AG08395 (cell line): ENCODE measurements at regions not wholly inside any gene's neighbourhood (a gene's known extent, or its start where the extent isn't known, plus 50 kb on each side); places are given as distances from the start of the nearest gene placed in this dataset.
A peak's percentile ranks its signal among the peaks of the same experiment; 100 is the strongest.
"Not testable (repeated sequence)": the region's sequence is repeated elsewhere in the genome, so short reads cannot be mapped to it uniquely, and the experiment has no call there.

Source experiments
- DNase-seq: peaks from one replicate; pipeline ENCODE4 v3.0.0; 2012; ENCODE audit warnings: mixed read lengths, low spot score

DNA sequence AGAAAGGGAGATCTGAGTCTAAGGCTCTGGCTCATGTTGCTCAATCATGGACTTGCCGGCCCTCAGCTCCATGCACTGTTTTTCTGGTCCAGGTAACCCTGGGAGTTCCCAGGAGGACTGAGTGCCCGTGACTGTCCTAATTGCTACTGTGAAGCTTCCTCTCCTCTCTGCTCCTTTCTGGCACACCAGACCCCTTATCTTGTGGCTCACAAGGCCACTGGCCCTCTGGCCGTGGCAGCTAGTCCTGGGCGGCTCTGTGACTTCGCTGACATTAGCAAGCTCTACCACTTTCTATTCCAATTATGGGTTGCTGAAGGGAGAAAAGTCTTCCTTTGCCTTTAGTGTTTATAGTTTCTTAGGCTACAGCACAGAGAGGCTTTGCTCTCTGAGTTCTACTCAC, 380.2 kb downstream of the RWDD3 start:
- no peak for DNase-seq

DNA sequence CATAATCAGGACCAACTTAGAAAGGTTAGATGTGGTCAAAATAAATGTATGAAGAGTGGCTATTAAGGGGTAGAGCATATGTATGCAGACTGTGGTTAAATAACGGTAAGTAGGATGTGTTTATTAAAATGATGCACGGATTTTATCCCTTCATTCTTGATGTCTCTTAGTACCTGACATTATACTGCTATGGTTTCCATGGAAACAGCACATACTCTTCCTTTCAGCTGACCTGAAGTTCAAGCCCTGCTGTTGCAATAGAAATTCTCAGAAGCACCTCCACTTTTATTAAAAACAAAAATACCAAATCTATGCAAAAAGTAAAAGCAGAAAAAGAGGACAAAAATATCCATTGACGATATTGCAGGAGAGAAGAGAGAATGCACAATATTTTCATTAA, 381.4 kb downstream of the RWDD3 start:
- no peak for DNase-seq

DNA sequence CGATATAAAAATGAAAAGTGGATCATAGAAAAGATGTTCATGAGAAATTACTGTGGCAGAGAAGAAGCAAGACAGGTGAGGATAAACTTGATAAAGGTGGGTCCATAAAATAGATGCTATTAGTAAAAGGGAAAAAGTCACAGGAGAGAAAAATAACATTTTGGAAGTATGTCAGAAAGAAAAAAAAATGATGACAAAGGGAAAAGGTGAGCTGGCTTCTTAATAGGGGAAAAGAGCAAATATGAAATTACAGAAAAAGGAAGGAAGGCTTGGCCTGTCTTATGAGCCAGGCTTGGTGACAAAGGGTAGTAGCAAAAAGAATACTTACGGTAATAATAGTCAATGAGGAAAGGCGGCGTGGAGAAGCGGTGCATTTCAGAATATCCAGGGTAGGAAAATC, 386.1 kb downstream of the RWDD3 start:
- no peak for DNase-seq

DNA sequence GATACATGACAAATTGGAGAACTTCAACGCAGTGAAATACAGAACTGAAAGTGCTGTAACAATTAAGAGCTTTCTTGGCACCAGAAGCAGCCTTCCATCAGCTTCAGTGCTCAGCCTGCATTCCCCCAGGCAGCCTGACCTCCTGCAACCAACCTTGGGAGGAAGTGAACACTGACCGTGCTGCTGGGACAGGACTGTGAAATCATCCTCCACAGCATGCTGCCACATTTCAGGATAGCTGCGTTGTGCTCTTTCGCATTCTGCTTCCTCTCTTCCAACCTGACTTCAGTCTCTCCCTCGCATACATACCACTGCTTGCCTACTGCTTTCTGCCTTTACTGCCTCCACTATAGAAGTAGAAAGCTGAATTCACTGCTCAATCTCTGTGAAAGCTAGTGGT, 388.6 kb downstream of the RWDD3 start:
- no peak for DNase-seq

DNA sequence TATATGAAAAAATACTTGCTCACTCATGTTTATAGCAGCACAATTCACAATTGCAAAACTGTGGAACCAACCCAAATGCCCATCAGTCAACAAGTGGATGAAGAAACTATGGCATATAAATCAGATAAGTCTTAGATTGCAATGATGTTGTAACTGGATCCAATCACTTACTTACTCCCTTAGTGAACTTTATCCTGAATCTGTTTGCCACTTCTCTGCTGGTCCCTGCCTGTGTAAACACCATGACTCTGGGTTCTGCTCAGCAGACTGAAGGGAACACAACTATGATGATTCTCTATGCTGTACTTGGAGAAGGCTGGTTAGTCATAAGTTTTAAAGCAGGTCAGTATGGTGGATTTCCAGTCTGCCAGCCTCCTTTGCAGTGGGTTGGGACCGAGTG, 391.2 kb downstream of the RWDD3 start:
- no peak for DNase-seq

DNA sequence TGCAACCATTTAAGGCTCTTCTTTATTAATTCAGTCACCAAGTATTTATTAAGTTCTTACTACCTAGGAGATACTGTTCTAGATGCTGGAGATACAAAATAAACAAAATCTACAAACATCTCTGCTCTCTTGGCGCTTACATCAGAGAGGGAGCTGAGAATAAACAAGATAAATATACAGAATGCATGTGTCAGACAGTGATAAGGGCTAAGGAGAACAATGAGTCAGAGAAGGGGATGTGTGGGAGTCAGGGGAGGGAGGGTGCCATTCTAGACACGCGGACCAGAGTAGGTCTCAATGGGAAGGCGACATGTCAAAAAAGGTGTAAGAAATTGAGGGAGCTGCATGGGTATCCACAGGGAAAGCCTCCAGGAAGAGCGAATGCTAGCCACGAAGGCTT, 393.2 kb downstream of the RWDD3 start:
- no peak for DNase-seq

DNA sequence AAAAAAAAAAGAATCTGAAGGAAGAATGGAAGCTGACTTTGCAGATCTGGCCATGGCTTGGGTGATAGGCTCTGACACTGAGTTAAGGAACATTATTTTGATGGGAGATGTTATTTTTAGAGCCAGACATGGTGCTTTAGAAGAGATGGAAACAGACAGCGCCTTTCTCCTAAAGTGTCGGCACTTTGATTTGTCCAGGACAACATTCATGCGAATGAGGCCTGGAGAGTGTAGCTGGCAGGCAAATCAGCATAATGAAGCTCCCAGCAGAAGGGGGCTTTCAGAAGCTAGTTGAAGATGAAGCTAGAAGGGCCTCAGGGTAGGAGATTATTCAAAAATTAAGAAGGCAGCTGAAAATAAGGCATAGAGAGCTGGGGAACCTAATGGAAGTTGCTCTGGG, 397.7 kb downstream of the RWDD3 start:
- DNase-seq: no peak

DNA sequence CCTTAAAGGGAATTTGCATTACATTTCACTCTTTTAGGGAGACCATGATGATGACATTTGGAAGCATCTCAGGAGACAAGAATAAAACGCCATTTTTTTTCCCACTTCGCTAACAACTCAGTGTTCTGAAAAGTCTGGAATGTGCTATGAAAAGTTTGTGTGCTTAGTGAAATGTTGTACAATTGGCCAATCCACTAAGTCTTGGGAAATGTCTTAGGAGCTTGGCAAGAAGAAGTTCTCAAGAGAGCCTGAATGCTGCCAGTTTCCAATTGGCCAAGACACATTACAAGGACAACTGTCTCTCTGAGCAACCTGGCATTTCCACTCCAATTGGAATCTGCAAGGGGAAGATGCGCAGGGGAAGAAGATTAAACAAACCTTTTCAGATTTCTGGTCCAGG, 401.8 kb downstream of the RWDD3 start:
- DNase-seq: no peak

DNA sequence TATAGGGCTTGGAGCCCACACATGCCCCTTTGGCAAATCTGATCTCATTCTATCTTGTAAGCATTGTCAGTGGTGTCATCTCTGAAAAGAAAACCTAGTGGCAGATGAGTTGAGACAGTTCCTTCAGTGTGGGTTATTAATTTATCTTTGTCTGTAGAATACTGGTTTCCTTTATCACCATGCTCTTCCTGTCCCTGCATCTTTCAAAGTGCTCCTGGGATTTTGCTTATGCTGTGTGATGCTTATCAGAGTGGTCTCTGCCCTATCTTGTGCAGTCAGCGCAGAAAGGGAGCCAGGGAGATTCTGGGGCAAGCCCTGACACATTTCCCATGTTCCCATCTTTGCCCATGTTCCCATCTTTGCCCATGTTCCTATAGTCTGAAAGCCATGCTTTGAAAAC, 402.9 kb downstream of the RWDD3 start:
- DNase-seq: no peak

DNA sequence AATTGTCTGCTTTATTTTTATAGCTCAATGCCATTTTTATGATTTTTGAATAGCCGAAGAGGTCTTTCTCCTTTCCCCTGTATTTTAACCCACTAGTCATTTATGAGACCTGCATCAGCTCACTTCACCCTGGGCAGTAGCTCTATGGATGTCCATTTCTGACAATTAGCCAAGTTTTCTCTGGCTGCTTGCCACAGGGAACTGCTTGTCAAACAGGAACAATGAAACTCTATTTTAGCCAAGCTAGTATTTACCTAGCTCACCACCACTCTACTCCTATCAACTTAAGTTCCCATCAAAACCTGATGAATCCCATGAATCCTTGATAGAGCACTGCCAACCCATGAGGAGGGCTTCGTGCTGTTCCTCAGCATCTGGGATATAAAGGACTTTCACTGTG, 406.7 kb downstream of the RWDD3 start:
- no peak for DNase-seq

DNA sequence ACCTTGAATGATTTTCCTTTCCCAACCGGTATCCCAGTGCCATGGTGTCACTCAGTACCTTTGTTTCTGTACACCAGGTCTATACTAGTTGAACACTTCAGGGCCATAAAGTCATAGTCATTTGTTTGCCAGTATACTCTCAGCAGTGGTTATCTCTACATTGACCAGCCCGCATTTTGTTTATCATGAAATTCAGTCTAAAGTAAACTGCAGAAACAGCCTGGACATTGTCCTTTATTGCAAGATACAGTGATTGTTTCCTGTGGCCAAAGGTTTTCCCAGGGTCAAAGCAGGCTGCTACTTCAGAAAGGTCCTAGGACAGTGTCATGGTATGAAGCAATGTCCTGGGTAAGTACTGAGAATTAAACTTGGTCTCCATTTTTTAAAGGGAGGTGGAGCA, 407.4 kb downstream of the RWDD3 start:
- no peak for DNase-seq

DNA sequence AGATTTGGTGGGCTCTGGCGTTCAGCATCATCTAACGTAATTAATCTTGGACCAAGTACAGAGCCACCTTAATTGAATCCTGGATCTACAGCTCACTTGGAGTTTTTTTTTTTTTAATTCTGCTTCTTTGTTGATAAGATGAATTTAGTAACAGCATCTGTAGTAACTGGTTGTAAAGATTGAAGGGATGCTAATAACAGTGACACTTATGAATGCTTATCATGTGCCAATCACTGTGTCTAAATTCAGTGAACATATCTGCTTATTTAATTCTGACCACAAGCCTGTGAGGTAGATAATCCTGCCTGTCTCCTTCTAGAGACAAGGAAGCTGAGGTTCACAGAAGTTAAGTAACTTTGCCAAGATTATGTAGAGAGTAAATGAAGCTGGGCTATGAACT, 408.0 kb downstream of the RWDD3 start:
- DNase-seq: no peak

DNA sequence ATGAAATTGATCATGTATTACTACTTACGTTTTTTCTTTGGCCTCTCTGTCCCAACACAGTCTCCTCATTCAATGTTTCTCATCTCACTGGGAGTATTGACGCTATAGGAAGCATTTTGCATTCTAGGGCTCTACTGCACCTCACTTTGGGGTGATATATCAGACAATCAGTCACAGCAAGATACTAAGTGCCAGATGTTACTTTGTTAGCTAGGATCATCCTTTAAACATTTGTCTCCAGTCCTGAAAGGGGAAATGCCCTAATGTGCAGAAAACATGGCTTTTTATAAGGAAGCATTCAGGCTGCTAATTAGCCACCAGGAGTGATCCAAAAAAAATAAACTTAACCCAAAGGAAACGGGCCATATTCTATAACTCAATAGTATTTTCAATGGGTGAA, 409.1 kb downstream of the RWDD3 start:
- DNase-seq: no peak

DNA sequence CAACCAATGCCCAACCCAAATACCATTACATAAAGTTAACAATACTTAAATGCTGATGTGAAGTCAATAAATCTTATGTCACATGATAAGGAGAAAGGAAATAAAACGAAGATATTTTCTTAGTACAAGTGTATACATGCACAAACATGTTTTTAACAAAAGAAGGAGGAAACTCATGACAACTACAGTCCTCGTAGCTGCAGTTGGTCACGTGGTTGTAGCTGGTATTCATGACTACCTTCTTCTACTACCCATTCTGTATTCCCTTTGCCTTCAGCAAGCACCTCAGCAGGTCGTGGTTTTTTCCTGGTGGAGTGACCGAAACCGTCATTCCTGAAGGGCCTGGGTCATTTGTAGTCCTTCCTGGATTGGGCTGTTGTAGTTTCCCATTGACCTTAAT, 411.1 kb downstream of the RWDD3 start:
- DNase-seq: not testable (repeated sequence)

DNA sequence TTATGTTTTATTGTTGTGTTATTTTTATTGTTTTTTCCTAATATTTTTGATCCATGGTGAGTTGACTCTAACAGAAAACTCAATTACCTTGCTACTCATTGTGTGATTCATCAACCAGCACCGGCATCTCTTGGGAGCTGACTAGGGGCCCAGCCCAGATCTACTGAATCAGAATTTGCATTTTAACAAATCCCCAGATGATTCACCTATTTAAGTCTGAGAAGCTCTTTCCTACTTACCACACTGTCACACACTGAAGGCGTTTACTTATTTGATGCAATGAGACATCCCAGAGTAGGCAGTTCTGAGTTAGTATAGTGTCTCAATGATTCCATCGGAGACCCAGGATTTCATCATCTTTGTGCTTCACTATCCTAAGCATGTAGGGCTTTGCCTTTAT, 416.6 kb downstream of the RWDD3 start:
- peak; percentile 3 for DNase-seq

DNA sequence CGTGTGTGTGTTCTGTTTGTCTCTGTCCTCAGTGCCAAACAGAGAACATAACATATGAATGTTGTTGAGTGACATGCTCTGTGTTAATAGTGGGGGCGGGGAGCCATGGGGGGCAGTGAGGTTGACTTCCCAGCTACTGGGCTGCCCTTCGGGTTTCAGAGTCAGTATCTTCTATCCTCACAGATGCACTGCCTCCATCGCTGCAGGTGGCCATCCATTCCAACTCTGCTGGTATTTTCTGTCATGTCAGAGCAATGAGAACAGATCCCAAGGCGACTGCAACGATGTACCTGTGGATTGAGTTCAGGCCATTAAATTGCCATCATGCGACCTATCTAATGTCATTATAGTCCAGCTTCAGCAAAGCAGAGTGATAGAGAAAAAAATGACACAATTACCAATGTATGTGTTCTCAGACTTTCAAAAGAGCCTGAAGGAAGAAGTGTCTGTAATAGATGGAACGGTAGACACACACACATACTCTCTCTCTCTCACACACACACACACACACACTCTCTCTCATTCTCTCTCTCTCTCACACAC, 418.5 kb downstream of the RWDD3 start:
- DNase-seq: no peak

DNA sequence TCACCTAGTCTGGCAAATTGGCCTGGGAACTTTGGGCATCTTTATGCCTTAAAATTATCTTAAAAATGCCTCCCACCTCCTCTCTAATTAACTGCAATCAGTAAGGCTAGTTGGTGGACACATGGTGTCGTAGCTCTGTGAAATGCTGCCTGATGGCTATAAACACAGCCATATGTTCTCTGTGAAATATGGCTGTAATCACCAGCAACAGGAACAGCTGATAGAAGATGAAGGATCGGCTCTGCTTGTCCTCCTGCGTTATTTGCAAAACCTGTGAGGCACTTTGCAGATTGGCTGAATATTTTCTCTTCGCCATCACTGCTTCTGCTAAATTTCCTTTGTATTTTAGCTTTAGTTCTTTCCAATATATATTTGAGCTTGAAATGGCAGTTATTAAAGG, 419.6 kb downstream of the RWDD3 start:
- DNase-seq: no peak

DNA sequence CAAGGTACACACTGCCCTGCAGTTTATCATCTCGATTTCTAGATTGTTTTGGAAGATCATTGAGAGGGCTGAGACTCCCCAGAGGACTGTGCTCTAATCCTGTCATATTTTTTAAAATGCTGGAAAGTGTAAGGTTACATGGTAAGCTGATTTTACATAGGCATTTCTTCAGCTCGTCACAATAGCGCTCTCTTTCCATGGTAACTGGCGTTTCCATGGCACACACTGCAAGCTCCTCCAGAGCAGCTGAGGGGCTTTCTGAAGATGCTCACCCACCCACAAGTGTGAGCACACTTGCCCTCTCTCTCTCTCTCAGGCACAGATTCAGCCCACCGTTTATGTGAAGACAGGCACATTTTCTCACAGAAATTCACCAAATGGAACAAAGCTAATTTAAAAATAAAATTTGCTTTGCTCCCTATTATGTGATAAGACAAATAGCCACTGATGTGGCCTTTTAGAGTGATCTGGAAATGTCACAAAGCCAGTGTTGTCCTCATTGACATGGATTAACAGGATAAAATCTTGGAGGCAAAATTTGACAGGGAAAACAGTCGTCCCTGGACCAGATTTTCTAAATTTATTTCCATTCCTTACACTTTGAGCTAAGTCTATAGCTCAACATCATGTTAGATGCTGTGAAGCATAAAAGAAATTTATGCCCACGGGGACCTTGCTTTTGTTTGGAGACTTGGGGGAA, 421.5 kb downstream of the RWDD3 start:
- DNase-seq: no peak

DNA sequence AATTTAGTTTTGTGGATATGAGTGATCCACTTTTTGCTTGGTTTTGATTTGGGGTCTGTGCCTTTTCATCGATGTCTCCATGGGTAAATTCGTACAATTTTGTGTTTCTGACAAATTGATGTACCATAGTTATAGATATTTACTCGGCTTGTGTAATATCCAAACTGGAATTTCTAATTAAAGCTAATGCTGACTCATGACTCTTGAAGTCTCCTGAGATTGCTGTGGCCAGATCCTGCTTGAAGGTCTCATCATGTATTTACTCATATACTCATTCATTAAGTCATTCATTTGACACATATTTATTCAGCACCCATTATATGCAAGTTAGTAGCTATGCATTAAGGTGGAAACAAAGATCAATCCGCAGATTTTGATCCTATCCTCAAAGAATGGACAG, 423.2 kb downstream of the RWDD3 start:
- DNase-seq: no peak

DNA sequence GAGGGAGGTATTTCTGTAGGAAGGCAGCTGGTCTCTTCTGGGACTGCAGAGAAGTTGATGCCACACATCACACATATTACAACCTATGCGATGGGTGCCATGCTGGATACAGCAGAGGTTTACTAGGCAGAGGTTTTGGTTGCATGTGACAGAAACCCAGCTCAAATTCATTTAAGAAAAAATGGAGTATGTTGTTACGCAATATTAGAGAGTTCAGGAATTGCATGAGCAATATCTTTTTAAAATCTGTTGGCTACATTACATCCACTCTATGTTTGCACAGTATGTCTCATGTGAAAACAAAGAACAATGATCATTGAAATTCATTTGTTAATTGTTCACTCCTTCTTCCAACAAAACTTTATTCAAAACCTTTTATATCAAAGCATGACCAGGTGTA, 425.2 kb downstream of the RWDD3 start:
- DNase-seq: no peak

DNA sequence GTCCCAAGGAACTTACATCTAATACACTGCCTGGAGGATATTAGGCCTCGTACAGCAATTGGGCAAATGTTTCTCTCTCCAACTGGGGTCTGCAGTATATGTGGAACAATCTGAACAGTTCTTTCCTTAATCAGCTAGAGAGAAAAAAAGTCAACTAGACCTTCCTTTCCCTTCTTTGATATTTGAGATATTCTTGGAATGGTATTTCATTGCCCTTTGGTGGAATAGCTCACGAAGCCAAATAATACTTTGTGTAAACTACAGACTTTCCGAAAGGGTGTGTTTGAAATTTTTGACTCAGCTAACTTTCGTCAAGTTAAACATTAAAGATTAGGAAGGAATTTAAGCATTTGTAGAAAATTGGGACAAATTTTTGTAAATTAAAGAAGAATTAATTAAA, 425.6 kb downstream of the RWDD3 start:
- no peak for DNase-seq

DNA sequence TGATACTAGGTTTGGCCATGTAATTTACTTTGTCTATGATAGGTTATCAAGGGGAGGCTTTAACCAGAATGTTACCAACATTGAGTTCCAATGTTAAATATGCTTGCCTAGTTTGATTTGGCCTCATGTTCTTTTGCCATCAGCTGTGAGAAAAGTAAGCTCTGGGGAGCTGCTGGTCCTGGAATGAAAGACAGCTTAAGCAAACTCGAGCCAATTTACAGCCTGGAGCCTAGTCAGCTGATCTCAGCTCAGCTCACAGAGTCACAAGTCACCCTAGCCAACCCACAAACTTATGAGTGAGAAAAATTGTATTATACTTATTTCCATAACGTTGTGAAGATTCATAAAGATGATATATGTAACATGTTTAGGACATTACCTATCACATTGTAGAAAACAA, 426.7 kb downstream of the RWDD3 start:
- no peak for DNase-seq

DNA sequence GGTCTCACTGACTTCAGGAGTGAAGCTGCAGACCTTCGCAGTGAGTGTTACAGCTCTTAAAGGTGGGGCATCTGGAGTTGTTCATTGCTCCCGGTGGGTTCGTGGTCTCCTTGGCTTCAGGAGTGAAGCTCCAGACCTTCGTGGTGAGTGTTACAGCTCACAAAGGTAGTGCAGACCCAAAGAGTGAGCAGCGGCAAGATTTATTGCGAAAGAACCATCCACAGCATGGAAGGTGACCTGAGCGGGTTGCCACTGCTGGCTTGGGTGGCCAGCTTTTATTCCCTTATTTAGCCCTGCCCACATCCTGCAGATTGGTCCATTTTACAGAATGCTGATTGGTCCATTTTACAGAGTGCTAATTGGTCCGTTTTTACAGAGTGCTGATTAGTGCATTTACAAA, 429.5 kb downstream of the RWDD3 start:
- not testable (repeated sequence) for DNase-seq

DNA sequence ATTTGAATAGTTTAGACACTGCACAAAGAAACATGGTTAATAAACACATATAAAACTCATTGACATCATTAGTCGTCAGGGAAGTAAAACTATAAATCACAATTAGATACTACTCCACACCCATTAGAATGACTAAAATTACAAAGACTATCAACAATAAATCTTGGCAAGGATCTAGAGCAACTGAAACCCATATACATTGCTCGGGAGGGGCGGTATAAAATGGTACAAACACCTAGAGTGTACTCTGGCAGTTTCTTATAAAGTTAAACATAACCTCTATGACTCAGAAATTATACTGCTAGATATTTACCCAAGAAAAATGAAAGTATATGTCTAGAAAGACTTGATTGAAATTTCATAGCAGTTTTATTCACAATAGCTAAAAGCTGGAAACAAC, 434.2 kb downstream of the RWDD3 start:
- no peak for DNase-seq

DNA sequence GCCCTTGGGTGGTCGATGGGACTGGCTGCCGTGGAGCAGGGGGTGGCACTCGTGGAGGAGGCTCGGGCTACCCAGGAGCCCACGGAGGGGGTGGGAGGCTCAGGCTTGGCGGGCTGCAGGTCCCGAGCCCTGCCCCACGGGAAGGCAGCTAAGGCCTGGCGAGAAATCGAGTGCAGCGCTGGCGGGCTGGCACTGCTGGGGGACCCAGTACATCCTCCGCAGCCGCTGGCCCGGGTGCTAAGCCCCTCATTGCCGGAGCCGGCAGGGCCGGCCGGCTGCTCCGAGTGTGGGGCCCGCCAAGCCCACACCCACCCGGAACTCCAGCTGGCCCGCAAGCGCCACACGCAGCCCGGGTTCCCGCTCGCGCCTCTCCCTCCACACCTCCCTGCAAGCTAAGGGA, 435.6 kb downstream of the RWDD3 start:
- not testable (repeated sequence) for DNase-seq
